Prostate gland (tissue), 2 donors: ENCODE measurements at regions not wholly inside any gene's neighbourhood (a gene's known extent, or its start where the extent isn't known, plus 50 kb on each side); places are given as distances from the start of the nearest gene placed in this dataset.

Source experiments
- DNase-seq: peaks from one replicate; pipeline ENCODE4 v3.0.0-alpha.2; 2019; ENCODE audit warnings: low spot score
- H3K27ac ChIP-seq, 2 donors: fragments of 200-600 bp; sonication (generic); 2 replicates each; pipeline ENCODE4 v1.5.1; 2017 to 2019
- H3K27me3 ChIP-seq: fragments of 200-600 bp; sonication (generic); replicated peaks from 2 replicates; pipeline ENCODE4 v1.5.1; 2019; ENCODE audit not compliant: insufficient read depth
- H3K36me3 ChIP-seq, 2 donors: fragments of 200-600 bp; sonication (generic); 1 replicate in 1 of 2; 2 replicates in 1 of 2; pipeline versions ENCODE4 v1.5.1 to v1.8.1; 2017 to 2019
- H3K4me1 ChIP-seq: fragments of 200-600 bp; sonication (generic); replicated peaks from 2 replicates; pipeline ENCODE4 v1.5.1; 2019
- H3K4me3 ChIP-seq, 2 donors: fragments of 200-600 bp; sonication (generic); 2 replicates each; pipeline ENCODE4 v1.5.1; 2017 to 2019
- H3K9me3 ChIP-seq: fragments of 200-600 bp; sonication (generic); 2 replicates; pipeline ENCODE4 v1.5.1; 2017
- POLR2A ChIP-seq: fragments of 450-650 bp; IDR thresholded peaks from one replicate; pipeline ENCODE4 v1.6.1; 2016; ENCODE audit warnings: antibody characterized with exemption, mild to moderate bottlenecking
- POLR2AphosphoS5 ChIP-seq: sonication (generic); formaldehyde crosslinking; IDR thresholded peaks from one replicate; pipeline ENCODE4 v1.6.1; 2017; ENCODE audit warnings: antibody characterized with exemption
- WGBS: methylation state at CpG from one replicate; pipeline ENCODE4 v1.1.5; 2018; 5-methylcytosine and 5-hydroxymethylcytosine counted together
- intact Hi-C: fragments of 100-400 bp; cut with DNase I; formaldehyde crosslinking; loops from one replicate; pipeline ENCODE4 v1.14.2; 2022
- TF ChIP-seq, protein P1 (sequence below), 4 experiments: fragments of 200-600 bp in 2 of 4; fragments of 450-650 bp in 2 of 4; sonication (generic) in 2 of 4; IDR thresholded peaks; 1 replicate in 3 of 4; 2 replicates in 1 of 4; pipeline ENCODE4 v1.5.1; 2016 to 2019; ENCODE audit warnings: antibody characterized with exemption in 4 of 4, mild to moderate bottlenecking in 2 of 4, moderate library complexity in 2 of 4

GRCh38 chr16:87133112-87133850 lies 183.9 kb downstream of the C16orf95 start:
- Histone ChIP-seq H3K4me3 (no peak overlapping the region), H3K9me3 (no peaks in the 10 kb centered on the region), H3K27ac (no peak overlapping the region), H3K36me3 (no peaks in the 10 kb centered on the region), H3K27me3 (peaks cover 1% of the 10 kb centered on the region), H3K4me1 (no peaks in the 10 kb centered on the region)
- TF ChIP-seq POLR2A (no peak), POLR2AphosphoS5 (no peak)
- TF ChIP-seq, protein P1, sequence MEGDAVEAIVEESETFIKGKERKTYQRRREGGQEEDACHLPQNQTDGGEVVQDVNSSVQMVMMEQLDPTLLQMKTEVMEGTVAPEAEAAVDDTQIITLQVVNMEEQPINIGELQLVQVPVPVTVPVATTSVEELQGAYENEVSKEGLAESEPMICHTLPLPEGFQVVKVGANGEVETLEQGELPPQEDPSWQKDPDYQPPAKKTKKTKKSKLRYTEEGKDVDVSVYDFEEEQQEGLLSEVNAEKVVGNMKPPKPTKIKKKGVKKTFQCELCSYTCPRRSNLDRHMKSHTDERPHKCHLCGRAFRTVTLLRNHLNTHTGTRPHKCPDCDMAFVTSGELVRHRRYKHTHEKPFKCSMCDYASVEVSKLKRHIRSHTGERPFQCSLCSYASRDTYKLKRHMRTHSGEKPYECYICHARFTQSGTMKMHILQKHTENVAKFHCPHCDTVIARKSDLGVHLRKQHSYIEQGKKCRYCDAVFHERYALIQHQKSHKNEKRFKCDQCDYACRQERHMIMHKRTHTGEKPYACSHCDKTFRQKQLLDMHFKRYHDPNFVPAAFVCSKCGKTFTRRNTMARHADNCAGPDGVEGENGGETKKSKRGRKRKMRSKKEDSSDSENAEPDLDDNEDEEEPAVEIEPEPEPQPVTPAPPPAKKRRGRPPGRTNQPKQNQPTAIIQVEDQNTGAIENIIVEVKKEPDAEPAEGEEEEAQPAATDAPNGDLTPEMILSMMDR (IDR thresholded peaks at IDR 0.05) = no peak
- WGBS = 90% methylated on average over 21 of the region's 21 CpGs
- intact Hi-C loops = no loop called here
- DNase-seq = no peak

- Histone ChIP-seq H3K27me3 (no peaks in the 10 kb centered on the region), H3K36me3 (no peaks in the 10 kb centered on the region), H3K27ac (no peak overlapping the region), H3K9me3 (no peaks in the 10 kb centered on the region), H3K4me3 (no peak overlapping the region), H3K4me1 (no peaks in the 10 kb centered on the region)
- 98% methylated on average over 17 of the region's 17 CpGs for WGBS
- DNase-seq = no peak
- TF ChIP-seq, protein P1 (IDR thresholded peaks at IDR 0.05) = no peak
- TF ChIP-seq POLR2AphosphoS5 = no peak
- no peak for TF ChIP-seq POLR2A
- intact Hi-C loops = no loop called here
These were observed 183.1 kb downstream of the C16orf95 start for GRCh38 chr16:87133966-87134627.

DNA sequence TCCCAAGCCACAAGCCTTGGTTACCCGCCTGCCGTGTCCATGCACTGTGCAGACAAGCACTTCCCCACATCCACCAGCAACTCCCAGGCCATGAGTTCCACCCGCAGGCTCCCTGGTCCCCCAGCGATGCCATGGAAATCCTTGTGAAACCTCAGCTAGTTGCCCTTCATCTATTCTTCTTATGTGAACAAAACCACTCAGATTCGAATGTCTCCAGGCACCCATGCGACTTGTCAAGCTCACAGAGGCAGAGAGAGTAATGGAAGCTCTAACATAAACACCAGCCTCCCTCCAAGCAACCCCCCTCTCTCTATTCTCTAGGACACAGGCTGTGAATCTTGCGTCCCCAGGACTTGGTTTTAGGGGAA lies 182.6 kb downstream of the C16orf95 start:
- intact Hi-C loops = no loop called here

DNA sequence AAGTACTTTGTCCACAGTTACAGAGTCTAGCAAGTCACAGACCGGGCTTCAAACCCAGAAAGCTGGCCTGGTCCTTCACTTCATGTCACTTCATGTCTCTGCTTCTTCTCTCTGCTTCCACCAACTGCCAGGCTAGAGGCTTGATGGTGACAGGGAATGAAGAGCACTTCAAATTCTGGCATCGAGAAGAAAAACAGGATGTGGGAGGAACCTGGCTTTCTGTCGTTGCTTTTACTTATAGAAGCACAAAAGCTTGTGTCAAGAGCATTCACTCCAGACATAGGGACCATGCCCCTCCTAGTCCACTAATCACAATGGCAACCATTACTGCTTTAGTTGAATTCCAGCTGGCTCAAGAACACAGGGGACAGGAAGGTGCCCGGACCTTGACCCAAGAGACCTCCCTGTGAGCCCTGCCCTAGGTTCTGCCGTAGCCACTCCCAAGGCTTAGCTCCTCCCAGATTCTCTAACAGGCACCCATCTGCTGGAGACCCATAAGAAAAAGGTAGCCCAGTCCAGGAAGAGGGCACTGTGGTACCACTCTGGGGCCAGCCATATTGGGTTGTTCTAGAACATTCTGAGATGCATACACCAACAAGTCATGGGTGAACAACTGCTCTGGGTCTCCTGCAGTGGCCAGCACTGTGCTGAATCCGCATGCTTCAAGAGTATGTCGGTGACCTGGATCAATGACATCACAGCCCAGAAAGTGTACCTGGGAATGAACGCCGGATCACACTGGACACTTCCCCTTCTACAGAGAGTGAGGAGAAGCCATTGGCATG lies 181.8 kb downstream of the C16orf95 start:
- Histone ChIP-seq H3K9me3 (no peaks in the 10 kb centered on the region), H3K4me1 (no peaks in the 10 kb centered on the region), H3K27ac (no peak overlapping the region), H3K4me3 (no peak overlapping the region), H3K36me3 (no peaks in the 10 kb centered on the region), H3K27me3 (no peaks in the 10 kb centered on the region)
- DNase-seq = no peak
- WGBS = 62% methylated on average over 9 of the region's 9 CpGs
- intact Hi-C loops = no loop called here
- no peak for TF ChIP-seq POLR2AphosphoS5
- TF ChIP-seq POLR2A = no peak

More for the DNA sequence above, 182.6 kb downstream of the C16orf95 start:
- H3K36me3 ChIP-seq = no peaks in the 10 kb centered on the region
- DNase-seq = no peak
- no peaks in the 10 kb centered on the region for H3K4me1 ChIP-seq
- TF ChIP-seq POLR2A (no peak), POLR2AphosphoS5 (no peak)
- TF ChIP-seq, protein P1 (IDR thresholded peaks at IDR 0.05) = no peak
- 89% methylated on average over 7 of the region's 7 CpGs for WGBS
- H3K4me3 ChIP-seq = no peak overlapping the region
- no peak overlapping the region for H3K27ac ChIP-seq
- no peaks in the 10 kb centered on the region for H3K27me3 ChIP-seq
- no peaks in the 10 kb centered on the region for H3K9me3 ChIP-seq

DNA sequence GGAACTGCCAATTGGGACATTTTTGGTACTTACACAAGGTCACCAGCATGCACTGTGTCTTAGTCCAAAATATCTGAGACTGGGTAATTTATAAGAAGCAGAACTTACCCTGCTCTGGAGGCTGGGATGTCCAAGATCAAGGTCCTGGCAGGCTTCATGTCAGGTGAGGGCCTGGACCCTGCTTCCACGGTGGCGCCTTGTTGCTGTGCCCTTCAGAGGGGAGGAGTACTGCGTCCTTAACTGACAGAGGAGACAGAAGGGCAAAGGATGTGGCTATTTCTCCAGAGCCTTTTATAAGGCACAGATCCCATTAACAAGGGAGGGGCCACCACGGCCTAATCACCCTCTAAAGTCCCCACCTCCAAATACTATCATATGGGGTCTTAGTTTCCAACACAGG lies 178.9 kb downstream of the C16orf95 start:
- Histone ChIP-seq H3K27ac (no peak overlapping the region), H3K9me3 (no peaks in the 10 kb centered on the region), H3K27me3 (no peaks in the 10 kb centered on the region), H3K36me3 (no peaks in the 10 kb centered on the region), H3K4me1 (no peaks in the 10 kb centered on the region), H3K4me3 (no peak overlapping the region)
- no peak for DNase-seq
- WGBS = 92% methylated on average over 4 of the region's 4 CpGs
- no peak for TF ChIP-seq POLR2A
- TF ChIP-seq, protein P1 (IDR thresholded peaks at IDR 0.05) = no peak
- TF ChIP-seq POLR2AphosphoS5 = no peak
- intact Hi-C loops = no loop called here
